ENCODE measurements at regions not wholly inside any gene's neighbourhood (a gene's known extent, or its start where the extent isn't known, plus 50 kb on each side); places are given as distances from the start of the nearest gene placed in this dataset.
"Not testable (repeated sequence)": the region's sequence is repeated elsewhere in the genome, so short reads cannot be mapped to it uniquely, and the experiment has no call there.

- Histone ChIP-seq H3K4me2 (ENCODE audit: low read length) (no peak overlapping the region), H2AFZ (no peak overlapping the region), H3K27me3 (ENCODE audit: control insufficient read depth, insufficient read depth, low read length) (no peaks in the 10 kb centered on the region), H3K4me3 (ENCODE audit: low read depth, low read length) (no peak overlapping the region), H3K4me1 (no peaks in the 10 kb centered on the region), H3K27ac (no peak overlapping the region), H3K79me2 (no peaks in the 10 kb centered on the region), H3K9me3 (ENCODE audit: control insufficient read depth, low read length) (no peaks in the 10 kb centered on the region), H3K9ac (no peak overlapping the region), H3K36me3 (ENCODE audit: control insufficient read depth, insufficient read depth, low read length) (no peaks in the 10 kb centered on the region)
- TF ChIP-seq, protein P1, sequence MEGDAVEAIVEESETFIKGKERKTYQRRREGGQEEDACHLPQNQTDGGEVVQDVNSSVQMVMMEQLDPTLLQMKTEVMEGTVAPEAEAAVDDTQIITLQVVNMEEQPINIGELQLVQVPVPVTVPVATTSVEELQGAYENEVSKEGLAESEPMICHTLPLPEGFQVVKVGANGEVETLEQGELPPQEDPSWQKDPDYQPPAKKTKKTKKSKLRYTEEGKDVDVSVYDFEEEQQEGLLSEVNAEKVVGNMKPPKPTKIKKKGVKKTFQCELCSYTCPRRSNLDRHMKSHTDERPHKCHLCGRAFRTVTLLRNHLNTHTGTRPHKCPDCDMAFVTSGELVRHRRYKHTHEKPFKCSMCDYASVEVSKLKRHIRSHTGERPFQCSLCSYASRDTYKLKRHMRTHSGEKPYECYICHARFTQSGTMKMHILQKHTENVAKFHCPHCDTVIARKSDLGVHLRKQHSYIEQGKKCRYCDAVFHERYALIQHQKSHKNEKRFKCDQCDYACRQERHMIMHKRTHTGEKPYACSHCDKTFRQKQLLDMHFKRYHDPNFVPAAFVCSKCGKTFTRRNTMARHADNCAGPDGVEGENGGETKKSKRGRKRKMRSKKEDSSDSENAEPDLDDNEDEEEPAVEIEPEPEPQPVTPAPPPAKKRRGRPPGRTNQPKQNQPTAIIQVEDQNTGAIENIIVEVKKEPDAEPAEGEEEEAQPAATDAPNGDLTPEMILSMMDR (IDR thresholded peaks at IDR 0.05), result no peak
These were observed 52.9 kb upstream of the IMP4 start for GRCh38 chr2:130289780-130290179.

DNA sequence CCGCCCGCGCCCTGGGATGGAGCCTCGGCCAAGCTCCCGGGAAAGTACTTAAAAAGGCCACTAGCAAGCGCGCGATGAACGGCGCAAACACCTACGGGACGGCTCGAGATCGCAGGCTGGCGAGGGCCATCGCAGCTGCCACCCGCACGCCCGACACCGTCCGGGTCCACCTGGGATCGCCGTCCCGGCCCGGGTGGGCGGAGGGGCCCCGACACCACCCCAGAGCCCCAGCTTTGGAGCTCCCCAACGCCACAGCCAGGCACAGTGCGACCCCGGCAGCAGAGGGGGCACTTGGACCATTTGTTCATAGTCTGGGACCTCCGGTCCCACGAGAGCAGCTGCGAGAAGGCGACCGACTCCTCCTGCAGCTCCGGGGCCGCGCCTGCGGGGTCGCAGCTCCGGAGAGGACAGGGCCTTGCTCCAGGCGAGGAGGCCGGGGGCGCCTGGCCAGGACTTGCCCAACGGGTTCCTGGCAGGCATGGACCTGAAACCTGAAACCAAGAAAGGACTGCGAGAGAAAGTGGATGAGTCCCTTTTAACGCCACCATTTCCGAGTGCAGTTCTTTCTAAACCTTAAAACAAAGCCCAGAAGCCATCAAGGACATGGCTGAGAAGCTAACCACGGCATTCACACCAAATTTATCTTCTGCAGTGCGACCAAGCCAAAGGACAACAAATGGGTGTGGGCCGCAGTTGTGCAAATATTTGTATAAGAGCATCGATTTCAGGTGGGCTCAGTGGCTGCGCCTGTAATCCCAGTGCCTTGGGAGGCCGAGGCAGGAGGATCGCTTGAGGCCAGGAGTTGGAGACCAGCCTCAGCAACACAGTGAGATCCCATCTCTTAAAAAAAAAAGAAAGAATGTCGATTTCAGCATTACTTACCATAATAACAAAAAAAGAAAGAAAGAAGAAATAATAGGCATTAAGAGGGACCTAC is 54.0 kb upstream of the IMP4 start:
- Histone ChIP-seq H3K4me2 (ENCODE audit: low read length) (no peak overlapping the region), H3K27ac (no peak overlapping the region), H2AFZ (no peak overlapping the region), H3K27me3 (ENCODE audit: control insufficient read depth, insufficient read depth, low read length) (no peaks in the 10 kb centered on the region), H3K36me3 (ENCODE audit: control insufficient read depth, insufficient read depth, low read length) (no peaks in the 10 kb centered on the region), H3K4me1 (no peaks in the 10 kb centered on the region), H3K4me3 (ENCODE audit: low read depth, low read length) (no peak overlapping the region), H3K9me3 (ENCODE audit: control insufficient read depth, low read length) (no peaks in the 10 kb centered on the region), H3K9ac (no peak overlapping the region), H3K79me2 (no peaks in the 10 kb centered on the region)
- TF ChIP-seq, protein P1 (IDR thresholded peaks at IDR 0.05), result no peak

DNA sequence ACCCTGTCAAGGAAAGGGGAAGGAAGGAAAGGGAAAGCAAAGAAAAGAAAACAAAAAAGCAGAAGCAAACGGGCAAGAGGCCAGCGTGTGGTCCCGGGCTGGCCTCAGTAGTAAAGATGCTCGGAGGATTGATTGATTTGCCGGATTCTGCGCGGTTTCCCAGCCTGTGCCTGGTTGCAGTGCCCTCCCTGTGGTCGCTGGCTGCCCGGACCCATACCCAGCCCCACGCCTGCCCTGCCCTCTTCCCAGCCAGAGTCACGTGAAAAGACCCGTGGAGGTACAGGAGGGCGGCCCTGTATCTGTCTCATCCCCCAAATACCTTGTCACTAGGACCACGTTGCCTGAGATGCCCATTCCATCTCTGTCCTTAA is 55.1 kb upstream of the IMP4 start:
- no peaks in the 10 kb centered on the region for H3K27me3 ChIP-seq (ENCODE audit: control insufficient read depth, insufficient read depth, low read length)
- H2AFZ ChIP-seq, result no peak overlapping the region
- H3K79me2 ChIP-seq, result no peaks in the 10 kb centered on the region
- H3K36me3 ChIP-seq (ENCODE audit: control insufficient read depth, insufficient read depth, low read length), result no peaks in the 10 kb centered on the region
- H3K27ac ChIP-seq, result no peak overlapping the region
- TF ChIP-seq, protein P1 (IDR thresholded peaks at IDR 0.05), result no peak
- no peak overlapping the region for H3K4me3 ChIP-seq (ENCODE audit: low read depth, low read length)
- H3K4me1 ChIP-seq, result no peaks in the 10 kb centered on the region
- no peak overlapping the region for H3K9ac ChIP-seq
- no peaks in the 10 kb centered on the region for H3K9me3 ChIP-seq (ENCODE audit: control insufficient read depth, low read length)
- H3K4me2 ChIP-seq (ENCODE audit: low read length), result no peak overlapping the region

- Histone ChIP-seq H3K4me2 (ENCODE audit: low read length) (no peak overlapping the region), H3K27ac (no peak overlapping the region), H3K9ac (no peak overlapping the region), H3K4me3 (ENCODE audit: low read depth, low read length) (no peak overlapping the region), H3K79me2 (no peaks in the 10 kb centered on the region), H3K27me3 (ENCODE audit: control insufficient read depth, insufficient read depth, low read length) (no peaks in the 10 kb centered on the region), H3K4me1 (no peaks in the 10 kb centered on the region), H3K9me3 (ENCODE audit: control insufficient read depth, low read length) (no peaks in the 10 kb centered on the region), H2AFZ (no peak overlapping the region), H3K36me3 (ENCODE audit: control insufficient read depth, insufficient read depth, low read length) (no peaks in the 10 kb centered on the region)
- TF ChIP-seq, protein P1 (IDR thresholded peaks at IDR 0.05), result no peak
These were observed 55.6 kb upstream of the IMP4 start for GRCh38 chr2:130286983-130287655.

GRCh38 chr2:130283341-130283869 is 59.3 kb upstream of the IMP4 start:
- H3K36me3 ChIP-seq (ENCODE audit: control insufficient read depth, insufficient read depth, low read length); H3K9ac ChIP-seq; H3K4me2 ChIP-seq (ENCODE audit: low read length); H3K79me2 ChIP-seq; H3K4me1 ChIP-seq; H3K4me3 ChIP-seq (ENCODE audit: low read depth, low read length); H3K27me3 ChIP-seq (ENCODE audit: control insufficient read depth, insufficient read depth, low read length); H3K27ac ChIP-seq; H3K9me3 ChIP-seq (ENCODE audit: control insufficient read depth, low read length); H2AFZ ChIP-seq: not testable (repeated sequence)

DNA sequence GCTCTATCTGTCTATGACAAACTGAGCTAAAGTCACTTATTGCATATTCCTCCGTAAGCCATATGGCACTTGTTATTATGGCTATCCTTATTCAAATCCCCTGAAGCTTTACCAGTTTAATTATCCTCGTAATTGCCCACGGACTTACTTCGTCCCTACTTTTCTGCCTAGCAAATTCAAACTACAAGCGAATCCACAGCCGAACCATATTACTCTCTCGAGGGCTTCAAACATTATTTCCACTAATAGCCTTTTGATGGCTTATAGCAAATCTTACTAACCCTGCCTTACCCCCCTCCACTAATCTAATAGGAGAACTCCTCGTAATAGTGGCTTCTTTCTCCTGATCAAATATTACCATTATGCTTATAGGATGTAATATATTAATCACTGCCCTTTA is 63.1 kb upstream of the IMP4 start:
- not testable (repeated sequence) for H3K79me2 ChIP-seq

DNA sequence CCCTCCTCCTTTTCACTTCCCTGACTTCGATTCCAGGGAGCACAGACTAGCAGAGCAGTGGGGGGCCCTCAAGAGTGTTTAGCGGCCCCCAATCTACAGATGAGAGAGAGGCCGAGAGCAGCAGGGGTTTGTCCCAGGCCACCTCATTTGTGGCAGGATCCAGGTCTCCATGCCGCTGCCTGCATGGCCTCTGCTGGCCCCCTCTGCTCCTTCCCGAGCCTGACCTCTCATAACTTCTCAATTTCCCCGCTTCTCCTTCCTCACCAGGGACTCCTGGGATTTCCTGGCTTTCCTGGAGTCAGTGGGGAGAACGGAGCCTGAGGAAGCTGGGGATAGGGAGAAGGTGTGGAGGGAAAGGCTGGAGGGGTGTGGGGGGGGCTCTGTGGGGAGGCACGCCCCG is 70.1 kb upstream of the TUBA3E start:
- H3K4me1 ChIP-seq; H3K79me2 ChIP-seq; H3K36me3 ChIP-seq (ENCODE audit: control insufficient read depth, insufficient read depth, low read length); H3K4me2 ChIP-seq (ENCODE audit: low read length); H3K27me3 ChIP-seq (ENCODE audit: control insufficient read depth, insufficient read depth, low read length); H3K9ac ChIP-seq; H3K27ac ChIP-seq; H2AFZ ChIP-seq; H3K9me3 ChIP-seq (ENCODE audit: control insufficient read depth, low read length); H3K4me3 ChIP-seq (ENCODE audit: low read depth, low read length): not testable (repeated sequence)

More for the DNA sequence above, 63.1 kb upstream of the IMP4 start:
- H2AFZ ChIP-seq; H3K4me3 ChIP-seq (ENCODE audit: low read depth, low read length); H3K9ac ChIP-seq; H3K27me3 ChIP-seq (ENCODE audit: control insufficient read depth, insufficient read depth, low read length); H3K36me3 ChIP-seq (ENCODE audit: control insufficient read depth, insufficient read depth, low read length); H3K4me1 ChIP-seq; H3K27ac ChIP-seq; H3K9me3 ChIP-seq (ENCODE audit: control insufficient read depth, low read length); H3K4me2 ChIP-seq (ENCODE audit: low read length): not testable (repeated sequence)

Measured in parathyroid adenoma (tissue), 2 donors.